ENCODE measurements at regions not wholly inside any gene's neighbourhood (a gene's known extent, or its start where the extent isn't known, plus 50 kb on each side); places are given as distances from the start of the nearest gene placed in this dataset.

DNA sequence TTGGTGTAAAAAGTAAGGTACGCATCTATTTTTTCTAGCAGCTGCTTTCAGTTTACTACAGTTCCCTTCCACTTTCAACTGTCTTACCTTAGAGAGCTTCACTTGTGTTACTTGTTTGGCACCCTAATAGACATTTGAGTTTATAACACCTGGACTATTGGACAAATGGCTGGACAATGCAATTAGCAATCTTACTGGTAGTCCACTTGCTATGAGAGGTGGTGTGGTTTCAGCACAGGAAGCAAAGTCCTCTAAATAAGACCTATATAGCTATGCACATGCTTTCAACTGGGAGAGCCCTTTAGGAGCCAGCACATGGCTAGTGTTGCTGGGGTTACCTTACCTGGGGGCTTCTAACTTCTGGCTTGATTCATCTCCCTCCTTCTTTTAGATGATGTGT, 119.6 kb upstream of the RANBP3L start:
- TF ChIP-seq, protein P1, sequence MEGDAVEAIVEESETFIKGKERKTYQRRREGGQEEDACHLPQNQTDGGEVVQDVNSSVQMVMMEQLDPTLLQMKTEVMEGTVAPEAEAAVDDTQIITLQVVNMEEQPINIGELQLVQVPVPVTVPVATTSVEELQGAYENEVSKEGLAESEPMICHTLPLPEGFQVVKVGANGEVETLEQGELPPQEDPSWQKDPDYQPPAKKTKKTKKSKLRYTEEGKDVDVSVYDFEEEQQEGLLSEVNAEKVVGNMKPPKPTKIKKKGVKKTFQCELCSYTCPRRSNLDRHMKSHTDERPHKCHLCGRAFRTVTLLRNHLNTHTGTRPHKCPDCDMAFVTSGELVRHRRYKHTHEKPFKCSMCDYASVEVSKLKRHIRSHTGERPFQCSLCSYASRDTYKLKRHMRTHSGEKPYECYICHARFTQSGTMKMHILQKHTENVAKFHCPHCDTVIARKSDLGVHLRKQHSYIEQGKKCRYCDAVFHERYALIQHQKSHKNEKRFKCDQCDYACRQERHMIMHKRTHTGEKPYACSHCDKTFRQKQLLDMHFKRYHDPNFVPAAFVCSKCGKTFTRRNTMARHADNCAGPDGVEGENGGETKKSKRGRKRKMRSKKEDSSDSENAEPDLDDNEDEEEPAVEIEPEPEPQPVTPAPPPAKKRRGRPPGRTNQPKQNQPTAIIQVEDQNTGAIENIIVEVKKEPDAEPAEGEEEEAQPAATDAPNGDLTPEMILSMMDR (conservative IDR thresholded peaks at IDR 0.05) = no peak
- TF ChIP-seq ZFX (IDR thresholded peaks at IDR 0.05) = no peak
